GM18505 (cell line): ENCODE measurements at regions not wholly inside any gene's neighbourhood (a gene's known extent, or its start where the extent isn't known, plus 50 kb on each side); places are given as distances from the start of the nearest gene placed in this dataset.

ENCODE experiments used
- ATAC-seq: cut with Tn5 transposase; IDR thresholded peaks from one replicate; pipeline ENCODE4 v1.9.1; 2021; ENCODE audit not compliant: unreplicated experiment
- POLR2A ChIP-seq: IDR thresholded peaks from 4 replicates; pipeline ENCODE4 v1.6.1; 2011; ENCODE audit warnings: borderline replicate concordance; ENCODE audit not compliant: insufficient read depth, insufficient read length; ENCODE audit errors: extremely low read depth

DNA sequence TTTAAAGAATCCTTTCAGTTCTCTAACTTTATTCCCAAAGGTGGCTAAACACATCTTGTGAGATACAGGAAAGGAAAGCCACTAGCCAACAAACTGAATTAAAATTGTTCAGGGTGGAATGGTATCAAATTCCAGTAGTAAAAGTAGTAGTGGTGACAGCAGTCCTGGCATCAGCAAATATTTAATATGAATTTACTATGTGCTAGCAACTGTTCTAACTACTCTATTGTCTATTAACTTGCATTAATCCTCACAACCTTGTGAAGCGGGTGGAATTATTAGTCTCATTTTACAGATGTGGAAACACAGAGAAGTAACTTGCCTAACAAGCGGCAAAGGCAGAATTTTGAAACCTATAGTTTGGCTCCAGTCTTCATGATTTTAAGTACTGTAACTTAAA is 130.1 kb downstream of the KLF12 start:
- no peak for TF ChIP-seq POLR2A
- no peak for ATAC-seq

DNA sequence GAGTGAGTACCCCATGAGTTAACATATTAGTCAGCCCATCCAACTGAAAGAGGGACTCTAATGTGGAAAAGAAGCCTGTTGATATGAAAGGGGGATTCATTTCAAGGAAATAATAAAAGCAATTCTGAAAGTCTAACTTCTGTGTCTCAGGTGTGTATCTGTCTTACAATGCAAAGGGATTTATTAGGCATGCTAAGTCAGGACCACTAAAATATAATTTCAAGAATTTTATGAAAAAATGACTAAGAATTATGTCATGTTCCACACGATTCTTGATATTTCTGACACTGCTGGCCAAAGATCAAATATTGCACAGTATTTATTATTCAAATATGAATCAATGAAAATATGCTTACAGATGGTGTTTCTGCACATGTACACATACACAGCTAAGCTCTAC is 130.8 kb downstream of the KLF12 start:
- no peak for TF ChIP-seq POLR2A
- ATAC-seq: no peak

DNA sequence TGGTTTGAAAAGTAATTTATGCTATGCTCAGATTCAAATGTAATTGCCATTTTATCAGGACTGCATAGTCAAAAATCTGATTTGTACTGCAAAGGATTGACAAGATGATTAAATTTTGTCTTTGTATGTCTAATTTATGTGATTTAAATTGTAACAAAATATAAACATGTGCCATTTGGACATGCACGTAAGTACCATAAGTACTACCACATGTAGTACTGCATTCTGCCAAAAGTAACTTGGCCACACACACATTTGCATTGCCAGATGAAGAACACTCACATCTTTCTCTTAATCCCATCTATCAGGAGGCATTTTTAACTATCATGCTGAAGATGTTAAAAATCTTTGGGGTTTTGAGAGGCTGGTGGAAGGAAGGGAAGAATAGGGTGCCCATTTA is 133.3 kb downstream of the KLF12 start:
- no peak for ATAC-seq
- no peak for TF ChIP-seq POLR2A

- ATAC-seq: no peak
- TF ChIP-seq POLR2A: no peak
Measured at GRCh38 chr13:73998631-73999030, 135.6 kb downstream of the KLF12 start.

DNA sequence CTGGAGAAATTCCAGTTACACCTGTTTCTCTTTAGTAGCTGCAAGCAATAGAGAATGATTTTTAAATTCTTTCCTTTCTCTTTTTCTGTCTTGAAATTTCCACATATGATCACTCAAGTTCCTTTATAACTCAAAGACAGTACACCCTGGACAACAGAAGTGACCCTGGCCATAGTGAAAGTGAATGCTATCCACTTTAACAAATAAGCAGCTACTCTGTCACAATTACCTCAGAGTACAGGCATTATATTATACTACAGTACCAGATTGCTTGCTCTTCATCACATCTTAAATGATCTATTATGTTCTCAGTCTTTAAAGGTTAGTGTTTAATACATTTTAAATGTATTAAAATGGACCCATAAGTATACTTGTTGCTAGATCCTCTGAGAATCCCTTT is 136.2 kb downstream of the KLF12 start:
- no peak for TF ChIP-seq POLR2A
- ATAC-seq: no peak

DNA sequence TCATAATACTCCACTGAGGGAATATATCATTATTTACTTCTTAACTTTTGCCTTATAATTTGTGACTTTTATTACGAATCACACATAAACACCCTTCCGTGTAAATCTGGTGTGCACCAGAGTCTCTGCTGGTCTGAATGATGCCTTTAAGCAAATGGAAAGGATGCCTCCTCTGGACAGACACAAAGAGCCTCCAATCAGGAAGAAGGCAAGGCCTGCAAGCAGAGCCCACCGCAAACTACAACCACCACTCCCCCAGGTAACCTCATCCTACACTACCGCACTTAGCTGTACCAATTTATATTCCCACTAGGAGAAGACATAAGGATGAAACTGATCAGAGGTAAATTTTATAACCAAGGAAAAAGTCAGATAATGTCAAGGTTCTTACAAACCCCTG is 137.6 kb downstream of the KLF12 start:
- no peak for TF ChIP-seq POLR2A
- ATAC-seq: no peak

GRCh38 chr13:73995736-73996135 is 138.5 kb downstream of the KLF12 start:
- TF ChIP-seq POLR2A: no peak
- ATAC-seq: no peak

- no peak for TF ChIP-seq POLR2A
Measured at GRCh38 chr13:73993661-73994060, 140.5 kb downstream of the KLF12 start.

GRCh38 chr13:73991884-73992283 is 142.3 kb downstream of the KLF12 start:
- ATAC-seq: no peak
- no peak for TF ChIP-seq POLR2A

More at GRCh38 chr13:73993661-73994060, 140.5 kb downstream of the KLF12 start:
- ATAC-seq: no peak

- no peak for ATAC-seq
- TF ChIP-seq POLR2A: no peak
Measured at GRCh38 chr13:73991384-73991783, 142.8 kb downstream of the KLF12 start.

- no peak for TF ChIP-seq POLR2A
- ATAC-seq: no peak
Measured at GRCh38 chr13:73989244-73989843, 144.9 kb downstream of the KLF12 start.

GRCh38 chr13:73988461-73988860 is 145.7 kb downstream of the KLF12 start:
- TF ChIP-seq POLR2A: no peak
- ATAC-seq: no peak

GRCh38 chr13:73987618-73988017 is 146.6 kb downstream of the KLF12 start:
- no peak for TF ChIP-seq POLR2A
- no peak for ATAC-seq

- no peak for ATAC-seq
- TF ChIP-seq POLR2A: no peak
Measured at GRCh38 chr13:73985783-73986182, 148.4 kb downstream of the KLF12 start.
